Neutrophil (primary cell): ENCODE measurements at regions not wholly inside any gene's neighbourhood (a gene's known extent, or its start where the extent isn't known, plus 50 kb on each side); places are given as distances from the start of the nearest gene placed in this dataset.

Experiments used
- H3K27ac ChIP-seq: fragments of 200-600 bp; sonication (generic); 2 replicates; pipeline ENCODE4 v1.5.1; 2016; ENCODE audit warnings: mild to moderate bottlenecking, moderate library complexity
- H3K27me3 ChIP-seq: fragments of 200-600 bp; sonication (generic); 2 replicates; pipeline ENCODE4 v1.6.0; 2016; ENCODE audit warnings: mild to moderate bottlenecking
- H3K36me3 ChIP-seq: fragments of 200-600 bp; sonication (generic); 2 replicates; pipeline ENCODE4 v1.5.1; 2017
- H3K4me1 ChIP-seq, 2 experiments: fragments of 200-600 bp in 1 of 2; sonication (generic) in 1 of 2; 1 replicate in 1 of 2; 2 replicates in 1 of 2; pipeline versions ENCODE4 v1.5.1 to v1.6.1; 2013 to 2016; ENCODE audit warnings: low read depth in 1 of 2, low read length in 1 of 2, mild to moderate bottlenecking in 1 of 2, moderate library complexity in 1 of 2; ENCODE audit not compliant: control insufficient read depth in 1 of 2, insufficient read depth in 1 of 2
- H3K4me3 ChIP-seq, 2 experiments: fragments of 200-600 bp in 1 of 2; sonication (generic) in 1 of 2; 1 replicate in 1 of 2; 2 replicates in 1 of 2; pipeline ENCODE4 v1.5.1; 2013 to 2016; ENCODE audit warnings: low read depth in 1 of 2, low read length in 1 of 2, mild to moderate bottlenecking in 1 of 2, moderate library complexity in 1 of 2
- H3K9me3 ChIP-seq: fragments of 200-600 bp; sonication (generic); 2 replicates; pipeline ENCODE4 v1.5.1; 2016
- TF ChIP-seq, protein P1 (sequence below): fragments of 200-600 bp; sonication (generic); IDR thresholded peaks from 2 replicates; pipeline ENCODE4 v1.5.1; 2016; ENCODE audit warnings: antibody characterized with exemption

DNA sequence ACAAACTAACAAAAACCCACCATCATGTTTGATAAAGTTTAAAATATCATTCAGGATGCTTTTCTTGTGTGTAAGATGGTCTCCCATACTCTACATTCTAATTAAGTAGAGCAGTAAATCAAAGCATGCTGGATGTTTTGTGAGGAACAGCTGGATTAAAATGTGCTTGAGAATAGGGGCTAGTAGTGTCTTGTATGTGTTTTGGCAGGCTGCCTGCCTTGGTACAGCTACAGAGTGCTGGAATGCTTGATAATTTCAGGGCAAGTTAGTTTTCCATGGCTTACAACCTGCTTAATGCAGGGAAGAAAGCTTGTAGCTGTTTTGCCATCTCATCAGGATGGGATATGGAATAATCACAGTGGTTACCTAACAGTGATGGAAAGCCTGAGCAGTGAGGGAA is 636.6 kb upstream of the MMS22L start:
- Histone ChIP-seq H3K9me3 (no peaks in the 10 kb centered on the region), H3K27ac (no peak overlapping the region), H3K36me3 (no peaks in the 10 kb centered on the region), H3K27me3 (no peaks in the 10 kb centered on the region), H3K4me1 (no peaks in the 10 kb centered on the region), H3K4me3 (no peak overlapping the region)
- TF ChIP-seq, protein P1, sequence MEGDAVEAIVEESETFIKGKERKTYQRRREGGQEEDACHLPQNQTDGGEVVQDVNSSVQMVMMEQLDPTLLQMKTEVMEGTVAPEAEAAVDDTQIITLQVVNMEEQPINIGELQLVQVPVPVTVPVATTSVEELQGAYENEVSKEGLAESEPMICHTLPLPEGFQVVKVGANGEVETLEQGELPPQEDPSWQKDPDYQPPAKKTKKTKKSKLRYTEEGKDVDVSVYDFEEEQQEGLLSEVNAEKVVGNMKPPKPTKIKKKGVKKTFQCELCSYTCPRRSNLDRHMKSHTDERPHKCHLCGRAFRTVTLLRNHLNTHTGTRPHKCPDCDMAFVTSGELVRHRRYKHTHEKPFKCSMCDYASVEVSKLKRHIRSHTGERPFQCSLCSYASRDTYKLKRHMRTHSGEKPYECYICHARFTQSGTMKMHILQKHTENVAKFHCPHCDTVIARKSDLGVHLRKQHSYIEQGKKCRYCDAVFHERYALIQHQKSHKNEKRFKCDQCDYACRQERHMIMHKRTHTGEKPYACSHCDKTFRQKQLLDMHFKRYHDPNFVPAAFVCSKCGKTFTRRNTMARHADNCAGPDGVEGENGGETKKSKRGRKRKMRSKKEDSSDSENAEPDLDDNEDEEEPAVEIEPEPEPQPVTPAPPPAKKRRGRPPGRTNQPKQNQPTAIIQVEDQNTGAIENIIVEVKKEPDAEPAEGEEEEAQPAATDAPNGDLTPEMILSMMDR: no peak

DNA sequence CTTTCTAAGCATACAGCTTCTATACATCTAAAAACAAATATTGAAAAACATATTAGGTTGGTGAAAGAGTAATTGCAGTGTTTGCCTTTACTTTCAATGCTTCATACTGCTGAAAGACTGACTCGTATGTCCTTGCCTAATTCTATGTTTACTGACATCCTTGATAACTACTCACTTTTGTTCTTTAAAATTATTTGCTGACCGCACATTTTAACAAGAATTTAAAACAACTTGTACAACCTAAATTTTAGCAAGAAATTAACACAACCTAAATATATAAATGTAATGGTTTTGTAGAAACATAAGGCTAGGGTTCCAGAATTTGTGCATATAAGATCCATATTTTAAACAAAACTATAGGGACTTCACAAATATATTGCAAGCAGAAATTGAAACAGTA is 640.2 kb upstream of the MMS22L start:
- no peaks in the 10 kb centered on the region for H3K9me3 ChIP-seq
- H3K27ac ChIP-seq: no peak overlapping the region
- H3K27me3 ChIP-seq: no peaks in the 10 kb centered on the region
- no peaks in the 10 kb centered on the region for H3K36me3 ChIP-seq
- H3K4me1 ChIP-seq: no peaks in the 10 kb centered on the region
- H3K4me3 ChIP-seq: no peak overlapping the region
- TF ChIP-seq, protein P1: no peak

DNA sequence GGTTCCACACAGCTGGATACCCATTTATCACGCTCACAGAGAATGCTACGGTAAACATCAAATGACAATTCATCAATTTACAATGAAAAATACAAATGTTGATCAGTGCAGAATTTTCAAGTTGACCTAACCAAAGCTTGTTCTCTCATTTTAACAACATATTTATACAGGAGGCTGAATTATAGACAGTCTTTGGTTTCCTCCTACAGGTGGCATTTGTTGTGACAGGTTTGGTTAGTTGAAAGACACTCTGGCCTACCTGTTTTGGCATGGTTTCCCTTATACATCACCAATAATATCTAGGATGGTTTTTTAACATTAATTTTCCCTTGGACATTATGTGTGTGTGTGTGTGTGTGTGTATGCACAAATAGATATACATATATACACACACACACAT is 642.5 kb upstream of the MMS22L start:
- H3K36me3 ChIP-seq: no peaks in the 10 kb centered on the region
- no peaks in the 10 kb centered on the region for H3K27me3 ChIP-seq
- H3K9me3 ChIP-seq: no peaks in the 10 kb centered on the region
- TF ChIP-seq, protein P1: no peak
- H3K27ac ChIP-seq: no peak overlapping the region
- H3K4me3 ChIP-seq: no peak overlapping the region
- H3K4me1 ChIP-seq: no peaks in the 10 kb centered on the region

DNA sequence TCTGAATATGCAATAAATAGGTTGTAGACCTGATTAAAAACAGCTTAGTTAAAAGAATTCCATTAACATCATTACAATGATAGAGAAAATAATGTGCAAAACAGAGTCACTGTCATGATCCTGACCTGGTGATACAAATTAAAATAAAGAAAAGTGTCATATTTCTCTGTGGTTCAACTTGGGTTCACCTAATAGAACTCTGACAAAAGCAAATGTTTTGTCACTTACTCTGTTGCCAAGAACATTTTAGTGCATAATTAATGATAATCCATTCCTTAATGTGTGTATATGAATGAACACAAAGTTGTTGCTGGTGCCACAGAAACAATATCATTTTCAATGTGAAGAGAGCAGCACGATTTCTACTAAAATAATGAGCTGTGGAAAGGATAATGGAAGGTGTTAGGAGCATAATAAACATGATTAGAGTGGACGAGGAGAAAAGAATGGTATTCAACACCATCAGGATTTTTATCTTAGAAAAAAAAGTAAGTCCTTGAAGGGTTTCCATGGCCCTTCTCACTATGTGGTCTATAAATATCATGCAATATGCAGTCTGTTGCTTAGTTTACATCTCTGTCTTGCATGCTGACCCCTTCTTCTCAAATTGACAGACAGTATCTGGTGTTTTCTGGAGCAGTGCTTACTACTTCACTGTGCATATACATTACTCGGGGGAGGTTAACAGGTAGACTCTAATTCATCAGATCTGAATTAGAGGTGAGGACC is 656.6 kb upstream of the MMS22L start:
- Histone ChIP-seq H3K9me3 (no peaks in the 10 kb centered on the region), H3K4me3 (no peak overlapping the region)

DNA sequence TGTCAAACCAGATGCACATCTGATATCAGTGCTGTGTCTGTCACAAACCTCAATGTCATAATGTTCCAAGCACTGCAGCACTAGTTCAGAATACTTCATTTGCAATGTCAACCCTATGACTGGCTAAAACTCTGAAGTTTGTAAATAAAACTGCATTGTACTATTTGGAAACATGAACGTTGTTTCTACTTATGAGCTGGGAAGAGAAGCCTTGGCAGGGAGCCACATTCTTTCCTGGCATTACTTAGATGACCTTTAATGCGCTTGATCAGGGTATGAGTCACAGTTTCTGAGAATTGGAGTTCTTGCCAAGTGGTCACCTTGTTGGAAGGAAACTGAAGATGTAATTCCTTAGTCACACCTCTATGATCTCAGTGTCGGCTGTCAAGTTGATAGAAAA is 664.8 kb upstream of the MMS22L start:
- Histone ChIP-seq H3K4me3 (no peak overlapping the region), H3K27ac (no peak overlapping the region), H3K4me1 (no peaks in the 10 kb centered on the region), H3K36me3 (no peaks in the 10 kb centered on the region), H3K9me3 (no peaks in the 10 kb centered on the region), H3K27me3 (no peaks in the 10 kb centered on the region)
- TF ChIP-seq, protein P1: no peak

More for the DNA sequence above, 656.6 kb upstream of the MMS22L start:
- H3K27me3 ChIP-seq: no peaks in the 10 kb centered on the region
- H3K36me3 ChIP-seq: no peaks in the 10 kb centered on the region
- no peak overlapping the region for H3K27ac ChIP-seq
- no peaks in the 10 kb centered on the region for H3K4me1 ChIP-seq
- TF ChIP-seq, protein P1: no peak
